ENCODE measurements at regions not wholly inside any gene's neighbourhood (a gene's known extent, or its start where the extent isn't known, plus 50 kb on each side); places are given as distances from the start of the nearest gene placed in this dataset.

DNA sequence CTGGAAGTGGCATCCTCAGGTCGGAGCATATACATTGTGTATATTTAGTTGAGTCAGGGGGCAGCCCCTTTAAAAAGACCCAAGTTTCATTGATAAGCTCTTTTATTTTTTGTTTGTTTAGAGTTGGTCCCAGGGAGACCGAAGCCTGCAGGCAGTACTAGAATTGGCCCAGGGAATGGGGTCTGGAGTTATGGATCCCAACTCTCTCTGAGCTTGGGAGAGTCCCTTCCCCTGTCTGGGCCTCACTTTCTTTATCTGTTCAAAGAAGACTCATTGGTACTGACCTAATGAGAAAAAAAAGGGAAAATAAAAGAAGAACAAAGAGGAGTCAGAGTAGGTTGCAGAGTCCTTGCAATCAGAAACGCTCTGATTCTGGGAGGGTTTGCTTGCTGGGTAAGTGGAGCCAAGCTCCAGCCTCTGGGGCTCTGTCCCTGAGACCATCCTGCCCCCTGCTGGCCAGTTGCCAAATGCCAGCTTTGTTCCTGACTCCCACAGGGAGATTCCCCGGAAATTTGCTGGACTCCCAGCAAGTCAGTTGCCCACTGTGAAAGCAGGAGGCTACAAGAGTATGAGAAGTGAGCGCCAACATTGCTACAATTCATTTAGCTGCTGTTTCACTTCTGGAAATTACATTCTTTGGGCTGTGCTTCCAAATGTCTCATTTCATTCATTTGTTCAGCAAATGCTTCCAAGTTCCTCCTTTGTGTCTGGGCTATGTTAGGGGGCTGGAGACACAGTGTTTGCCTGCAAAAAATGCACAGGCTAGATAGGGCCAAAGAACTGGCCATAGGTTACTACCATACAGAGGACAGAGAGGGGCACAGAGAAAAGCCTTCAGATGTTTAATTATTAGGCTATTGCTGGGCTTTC, 156.2 kb downstream of the MELK start:
- peak; percentile 75 to 89 (median 84) for DNase-seq

DNA sequence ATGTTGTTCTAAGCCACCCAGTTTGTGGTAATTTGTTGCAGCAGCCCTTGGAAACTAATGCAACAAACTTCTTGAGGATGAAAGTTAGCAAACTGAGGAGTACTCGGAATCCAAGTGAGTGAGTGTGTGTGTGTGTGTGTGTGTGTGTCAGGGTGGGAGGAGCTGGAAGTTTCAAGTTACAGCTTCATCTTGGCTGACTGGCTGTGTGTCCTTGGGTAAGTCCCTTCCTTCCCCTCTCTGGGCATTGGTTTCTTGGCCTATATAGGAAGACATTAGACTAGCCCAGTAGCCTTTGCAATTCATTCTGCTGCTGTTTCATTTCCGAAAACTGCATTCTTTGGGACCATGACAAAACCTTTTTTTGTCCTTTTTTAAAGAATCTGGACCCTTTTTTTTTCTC, 157.2 kb downstream of the MELK start:
- no peak for DNase-seq

DNA sequence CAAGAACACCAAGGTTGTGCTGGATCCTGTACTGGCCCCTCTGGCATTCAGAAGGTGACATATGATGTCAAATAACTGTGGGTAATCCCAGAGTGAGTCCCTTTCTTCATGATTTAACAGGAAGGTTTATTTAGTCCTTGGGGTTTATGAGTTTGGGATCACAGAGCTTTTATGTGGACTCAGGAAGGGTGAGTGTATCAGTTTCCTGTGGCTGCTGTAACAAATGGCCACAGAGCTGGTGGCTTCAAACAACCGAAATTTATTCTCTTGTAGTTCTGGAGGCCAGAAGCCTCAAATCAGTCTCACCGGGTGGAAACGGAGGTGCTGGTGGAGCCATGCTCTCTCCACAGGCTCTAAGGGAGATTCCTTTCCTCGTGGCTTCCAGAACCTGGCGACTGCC, 157.7 kb downstream of the MELK start:
- no peak for DNase-seq

DNA sequence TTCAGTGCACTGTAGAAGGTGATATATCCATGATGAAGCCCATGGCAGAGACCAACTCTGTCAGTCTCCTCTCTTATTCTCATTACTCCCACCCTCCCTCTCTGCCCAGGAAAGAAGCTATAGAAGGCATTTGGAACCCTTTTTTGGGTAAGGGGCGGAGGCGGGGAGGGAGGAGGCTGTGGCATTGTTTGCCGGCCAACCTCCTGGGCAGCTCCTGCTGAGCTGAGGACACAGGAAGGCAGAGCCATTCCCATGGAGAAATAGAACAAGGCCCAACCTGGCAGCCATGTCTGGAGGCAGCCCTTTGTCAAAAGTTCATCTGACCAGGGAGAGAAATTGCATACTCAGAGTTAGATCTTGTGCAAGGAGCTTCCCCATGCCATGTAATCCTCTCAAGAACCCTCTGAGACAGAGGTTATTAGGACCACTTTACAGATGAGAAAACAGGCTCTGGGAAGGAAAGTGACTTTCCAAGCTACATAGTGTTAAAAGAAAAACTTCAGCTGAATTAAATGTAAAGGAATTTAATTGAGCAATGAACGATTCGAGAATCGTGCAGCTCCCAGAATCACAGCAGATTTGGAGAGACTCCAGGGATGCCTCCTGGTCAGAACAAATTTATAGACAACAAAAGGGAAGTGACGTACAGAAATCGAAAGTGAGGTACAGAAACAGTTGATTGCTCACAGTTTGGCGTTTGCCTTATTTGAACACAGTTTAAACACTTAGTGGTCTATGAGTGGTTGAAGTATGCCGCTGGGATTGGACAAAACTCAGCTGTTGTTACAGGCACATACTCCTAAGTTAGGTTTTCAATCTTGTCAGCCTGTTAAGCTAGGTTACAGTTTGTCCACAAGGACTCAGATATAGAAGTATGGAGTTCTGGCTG, 158.6 kb downstream of the MELK start:
- DNase-seq = peak; percentile 34 to 61 (median 39)

DNA sequence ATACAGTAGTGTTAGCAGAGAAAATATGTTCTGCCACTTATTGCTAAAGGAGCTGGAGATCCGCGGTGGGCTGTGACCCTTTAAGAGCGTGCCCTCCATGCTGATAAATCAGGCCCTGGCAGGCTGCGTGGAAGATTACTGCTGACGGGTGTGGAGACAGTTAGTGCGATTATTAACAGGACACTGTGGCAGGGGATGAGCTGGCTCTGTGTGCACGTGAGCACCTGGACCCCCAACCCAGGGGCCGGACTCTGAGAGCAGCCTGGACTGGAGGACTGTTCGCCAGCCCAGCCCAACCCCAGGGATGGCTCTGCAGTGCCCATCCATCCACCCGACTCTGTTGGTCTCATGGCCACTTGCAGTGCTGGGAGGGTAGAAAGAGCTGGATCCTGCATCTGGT, 162.0 kb downstream of the MELK start:
- no peak for DNase-seq

DNA sequence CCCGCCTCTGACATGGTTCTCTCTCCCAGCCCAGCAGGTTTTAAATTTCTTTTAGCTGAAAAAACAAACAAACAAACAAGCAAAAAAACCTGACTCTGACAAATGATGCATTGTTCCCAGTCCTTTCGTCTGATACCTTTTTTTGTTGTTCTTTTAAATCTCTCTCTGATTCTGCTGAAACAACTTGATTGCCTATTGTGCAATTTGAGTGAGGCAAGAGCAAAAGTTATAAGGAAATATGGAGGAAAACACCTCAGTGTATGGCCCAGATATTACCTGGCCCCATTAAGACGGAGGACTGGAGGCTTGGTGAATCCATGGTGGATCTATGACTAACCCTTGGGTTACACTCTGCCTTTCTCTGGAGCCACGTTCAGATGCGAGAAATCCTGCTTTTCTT, 164.0 kb downstream of the MELK start:
- DNase-seq = no peak

DNA sequence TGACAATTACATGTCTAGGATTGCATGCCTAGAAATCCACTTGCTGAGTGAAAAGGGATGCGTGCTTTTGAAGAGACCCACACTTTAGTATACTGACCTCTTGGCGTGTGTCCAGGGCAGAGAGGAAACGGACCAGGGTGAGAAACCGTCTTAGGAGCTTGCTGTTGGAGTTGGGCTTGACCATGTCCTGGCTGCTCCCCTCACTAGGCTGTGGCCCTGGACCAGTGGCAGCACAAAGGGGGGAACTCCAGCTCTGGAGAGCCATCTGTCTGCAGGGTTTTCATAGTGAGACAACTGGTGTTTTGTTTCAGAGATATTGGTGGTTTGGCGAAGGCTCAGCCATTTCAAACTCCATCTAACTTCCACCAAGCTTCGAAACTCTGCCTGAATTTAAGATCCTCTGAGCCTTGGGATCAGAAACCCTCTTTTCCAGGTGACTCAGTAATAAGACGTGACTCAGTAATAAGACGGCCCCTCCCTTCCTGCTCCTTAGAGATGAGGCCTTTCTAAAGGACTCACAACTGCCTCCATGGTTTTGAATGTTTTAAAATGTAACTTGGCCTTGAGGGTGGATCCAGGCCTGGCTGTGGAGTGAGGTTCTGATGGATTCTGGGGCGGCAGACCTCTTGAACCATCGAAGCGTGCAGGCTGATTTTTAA, 165.8 kb downstream of the MELK start:
- DNase-seq = no peak

DNA sequence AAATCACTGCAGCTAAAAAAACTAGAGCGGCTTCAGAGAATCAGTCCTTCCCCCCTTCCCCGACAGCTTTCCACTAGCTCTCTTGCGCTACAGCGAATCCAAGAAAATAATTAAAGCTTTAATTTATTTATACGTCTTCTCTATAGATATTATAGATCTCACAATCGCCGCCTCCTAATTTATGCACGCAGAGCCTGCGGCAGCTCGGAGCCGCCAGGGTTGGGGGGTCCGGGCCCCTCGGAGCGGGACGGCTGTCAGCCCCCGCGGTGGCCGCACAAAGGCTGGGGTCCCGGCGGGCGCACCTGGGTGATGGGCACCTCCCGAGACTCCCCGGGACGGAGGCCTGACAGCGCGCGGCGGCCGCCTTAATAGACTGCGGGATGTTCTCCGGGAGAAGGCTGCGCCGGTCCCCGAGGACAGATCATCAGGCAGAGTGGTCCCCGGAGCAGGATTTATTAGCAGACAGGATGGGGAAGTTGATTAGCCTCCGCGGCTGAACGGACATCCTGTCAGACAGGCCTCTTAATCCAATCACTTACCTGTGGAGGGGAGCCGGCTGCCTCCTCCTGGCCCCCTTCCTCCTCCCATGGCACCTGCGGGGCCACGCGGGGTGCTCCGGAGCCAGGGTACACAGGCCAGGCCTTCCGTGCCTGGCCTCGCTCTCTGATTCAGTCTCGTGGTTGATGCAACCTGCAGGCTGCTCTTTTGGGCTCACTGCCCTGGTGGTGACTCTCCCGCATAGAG, 166.8 kb downstream of the MELK start:
- DNase-seq = no peak

DNA sequence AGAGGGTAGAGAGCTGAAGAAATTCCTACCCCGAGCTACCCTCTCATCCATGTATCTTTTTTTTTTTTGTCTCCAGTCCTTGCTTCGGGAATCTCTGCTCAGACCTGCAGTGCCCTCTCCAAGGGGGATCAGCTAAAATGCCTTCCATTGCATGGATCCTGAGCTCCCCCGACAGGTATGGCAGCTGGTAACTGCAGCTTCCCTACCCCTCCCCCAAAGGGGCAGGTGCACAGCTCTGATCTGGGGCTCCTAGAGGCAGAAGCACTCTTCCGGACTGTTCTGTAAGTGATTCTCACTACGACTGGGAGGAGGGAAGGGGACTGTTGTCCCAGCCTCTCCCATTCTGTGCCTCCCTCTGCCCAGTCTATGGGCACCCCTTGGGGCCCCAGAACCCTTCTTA, 169.6 kb downstream of the MELK start:
- DNase-seq = no peak

DNA sequence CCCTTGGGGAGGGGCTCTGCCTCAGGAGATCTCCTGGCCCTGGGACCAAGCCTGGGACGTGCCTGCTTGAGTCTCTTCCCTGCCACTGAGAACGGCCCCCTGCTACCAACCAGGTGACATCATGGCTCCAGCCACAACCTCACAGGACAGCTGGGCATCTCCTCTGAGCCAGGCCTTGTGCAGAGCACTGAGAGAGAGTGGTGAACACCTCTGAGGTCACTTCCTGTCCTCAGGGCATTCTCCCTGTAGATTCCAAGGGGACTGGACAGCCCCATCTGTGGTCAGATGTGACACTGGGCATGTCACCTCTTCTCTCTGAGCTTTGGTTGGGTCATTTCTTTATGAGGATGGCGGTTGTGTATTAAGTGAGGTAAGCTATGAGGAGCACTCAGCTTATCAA, 172.0 kb downstream of the MELK start:
- no peak for DNase-seq

DNA sequence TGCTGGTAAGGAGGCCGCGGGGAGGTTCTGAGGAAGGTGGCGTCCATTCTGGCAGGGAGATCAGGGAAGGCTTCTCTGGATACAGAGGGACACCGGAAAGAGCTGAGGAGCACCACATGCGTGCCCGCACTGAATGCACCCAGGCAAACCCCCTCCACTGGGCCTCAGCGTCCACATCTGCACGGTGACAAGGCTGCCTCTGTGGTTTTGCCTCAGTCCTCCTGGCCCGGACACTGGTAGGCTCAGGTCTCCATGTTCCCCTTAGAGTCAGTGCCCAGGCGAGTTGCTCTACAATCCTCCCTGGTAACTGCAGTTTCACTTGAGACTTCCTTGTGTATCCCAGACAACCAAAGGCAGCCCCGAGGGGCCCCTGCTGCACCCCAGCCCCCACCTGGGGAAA, 173.3 kb downstream of the MELK start:
- no peak for DNase-seq

DNA sequence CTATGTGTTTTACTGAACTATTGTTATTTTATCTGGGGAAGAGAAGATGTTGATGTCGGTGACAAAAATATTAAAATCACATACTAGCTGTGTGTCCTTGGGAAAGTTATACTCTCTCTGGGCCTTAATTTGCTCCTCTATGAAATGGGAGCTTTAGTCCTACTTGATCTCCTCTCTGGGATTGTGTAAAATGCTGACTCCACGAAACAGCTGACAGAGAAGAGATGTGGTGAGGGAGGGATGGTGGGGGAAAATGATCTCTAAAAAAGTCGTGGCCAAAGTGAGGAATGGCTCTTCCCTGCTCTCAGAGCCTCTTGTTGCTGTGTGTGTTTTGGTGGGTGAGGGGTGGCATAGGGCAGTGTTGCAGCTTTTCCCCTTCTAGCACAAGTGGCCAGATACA, 173.7 kb downstream of the MELK start:
- DNase-seq = no peak

DNA sequence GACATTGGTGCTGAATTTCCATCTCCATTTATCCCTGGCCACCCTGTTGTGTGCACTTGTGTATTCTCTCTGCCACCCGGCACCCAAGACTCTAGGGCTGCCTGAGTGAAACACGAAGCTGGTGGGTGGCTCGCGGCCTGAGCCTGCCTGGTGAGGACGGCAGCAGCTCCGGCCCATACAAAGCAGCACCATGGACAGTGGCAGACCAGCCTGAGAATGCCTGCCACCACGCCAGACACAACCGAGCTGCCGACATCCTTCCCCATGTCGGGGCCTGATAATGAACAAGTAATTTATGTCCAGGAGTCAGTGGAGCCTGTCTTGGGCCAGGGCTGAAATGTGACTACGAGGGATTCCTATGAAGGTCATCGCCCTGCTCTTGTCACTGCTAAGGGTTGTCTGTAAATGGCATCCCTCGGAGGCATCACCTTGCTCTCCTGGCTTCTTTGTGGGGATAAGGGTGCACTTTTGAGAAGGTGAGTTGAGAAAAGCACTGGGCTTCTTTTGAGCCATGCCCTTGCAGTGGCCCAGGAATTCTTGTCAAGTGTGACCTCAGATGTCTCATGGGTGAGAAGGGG, 175.7 kb downstream of the MELK start:
- DNase-seq = peak; percentile 29 to 71 (median 56)

DNA sequence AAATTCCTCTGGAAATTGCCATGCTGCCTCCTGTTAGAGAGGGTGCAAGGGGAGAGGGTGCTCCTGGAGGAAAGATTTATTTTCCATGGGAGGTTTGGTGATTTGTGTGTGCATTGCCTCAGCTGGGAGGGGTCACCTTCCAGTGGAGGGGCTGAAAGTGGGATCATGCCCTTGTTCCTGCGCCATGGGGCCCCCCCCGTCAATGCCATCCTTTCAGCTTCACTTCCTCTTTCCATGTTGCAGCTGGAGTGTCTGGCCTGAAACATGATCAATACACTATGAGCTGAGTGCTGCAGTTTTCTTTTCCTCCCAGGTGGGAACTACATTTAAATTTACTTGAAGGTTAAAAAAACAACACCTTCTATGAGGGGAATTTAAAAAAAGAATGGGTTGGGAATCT, 176.8 kb downstream of the MELK start:
- no peak for DNase-seq

DNA sequence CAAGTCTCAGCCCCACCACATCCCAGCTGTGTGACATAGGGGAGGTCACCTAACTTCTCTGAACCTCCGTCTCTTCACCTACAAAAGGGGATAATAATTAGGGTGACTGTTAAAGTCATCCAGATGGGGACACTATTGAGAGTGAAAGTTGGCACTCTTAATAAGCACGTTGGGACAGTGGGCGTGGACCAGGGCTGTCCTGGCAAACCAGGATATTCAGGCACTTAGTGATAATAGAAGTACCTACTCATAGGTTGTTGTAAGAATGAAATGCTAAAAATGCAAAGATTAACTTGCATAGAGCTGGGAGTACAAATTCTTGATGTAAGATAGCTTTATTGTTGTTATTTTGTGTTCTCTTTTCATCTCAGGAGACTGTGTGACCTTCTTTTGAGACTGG, 177.9 kb downstream of the MELK start:
- DNase-seq = no peak

DNA sequence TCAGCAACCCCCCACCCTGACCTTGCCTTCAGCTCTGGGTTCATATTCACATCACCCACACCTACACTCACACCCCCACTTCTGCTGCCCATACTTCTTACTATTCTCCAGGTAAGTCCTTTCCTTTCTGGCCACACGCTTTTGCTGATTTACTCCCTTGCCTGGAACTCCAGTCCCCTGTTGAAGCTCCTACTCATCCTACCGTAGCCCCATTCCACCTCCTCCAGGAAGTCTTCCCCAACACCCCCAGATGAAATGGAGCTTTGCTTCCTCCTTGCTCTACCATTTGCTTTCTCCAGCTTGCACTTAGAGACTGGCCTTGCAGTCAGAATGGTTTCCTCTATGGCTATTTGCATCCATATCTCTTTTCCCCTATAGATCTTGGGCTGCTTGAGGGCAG, 182.3 kb downstream of the MELK start:
- no peak for DNase-seq

DNA sequence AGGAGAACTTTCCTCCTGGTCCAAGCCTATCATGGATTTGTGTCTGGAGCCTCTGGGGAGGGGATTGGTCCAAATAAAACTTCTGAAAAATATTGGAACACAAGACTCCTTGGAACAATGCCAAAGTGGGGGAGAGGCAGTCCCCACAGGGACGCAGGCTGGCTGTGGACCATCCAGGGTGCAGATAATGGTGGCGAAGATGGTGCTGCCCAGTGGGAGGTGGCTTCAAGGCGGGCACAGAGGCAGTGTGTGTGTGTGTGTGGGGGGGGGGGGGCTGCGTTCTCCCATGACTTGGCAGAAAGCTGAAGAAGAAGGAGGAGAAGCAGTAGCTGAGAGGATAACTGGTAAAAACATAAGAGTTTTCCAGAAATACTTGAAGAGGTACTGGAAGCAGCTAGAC, 186.4 kb downstream of the MELK start:
- DNase-seq = no peak

DNA sequence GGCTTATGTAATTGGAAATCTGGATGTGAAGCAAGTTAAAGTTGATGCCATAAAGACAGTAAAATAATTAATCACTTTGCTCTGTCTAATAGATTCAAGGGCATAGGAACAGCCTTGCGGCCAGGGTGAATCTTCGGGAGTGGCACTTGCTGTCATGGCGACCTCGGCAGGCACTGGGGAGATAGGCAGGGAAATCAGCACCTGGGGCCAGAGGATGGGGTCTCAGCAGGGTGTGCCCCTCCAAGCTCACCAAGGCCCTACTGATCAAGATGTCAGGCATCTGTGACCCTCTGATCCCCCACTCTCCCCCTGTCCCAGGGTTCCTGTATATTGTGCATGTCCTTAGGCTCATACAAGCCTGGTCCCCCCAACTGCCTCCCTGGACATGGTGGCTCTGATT, 187.3 kb downstream of the MELK start:
- DNase-seq = no peak

DNA sequence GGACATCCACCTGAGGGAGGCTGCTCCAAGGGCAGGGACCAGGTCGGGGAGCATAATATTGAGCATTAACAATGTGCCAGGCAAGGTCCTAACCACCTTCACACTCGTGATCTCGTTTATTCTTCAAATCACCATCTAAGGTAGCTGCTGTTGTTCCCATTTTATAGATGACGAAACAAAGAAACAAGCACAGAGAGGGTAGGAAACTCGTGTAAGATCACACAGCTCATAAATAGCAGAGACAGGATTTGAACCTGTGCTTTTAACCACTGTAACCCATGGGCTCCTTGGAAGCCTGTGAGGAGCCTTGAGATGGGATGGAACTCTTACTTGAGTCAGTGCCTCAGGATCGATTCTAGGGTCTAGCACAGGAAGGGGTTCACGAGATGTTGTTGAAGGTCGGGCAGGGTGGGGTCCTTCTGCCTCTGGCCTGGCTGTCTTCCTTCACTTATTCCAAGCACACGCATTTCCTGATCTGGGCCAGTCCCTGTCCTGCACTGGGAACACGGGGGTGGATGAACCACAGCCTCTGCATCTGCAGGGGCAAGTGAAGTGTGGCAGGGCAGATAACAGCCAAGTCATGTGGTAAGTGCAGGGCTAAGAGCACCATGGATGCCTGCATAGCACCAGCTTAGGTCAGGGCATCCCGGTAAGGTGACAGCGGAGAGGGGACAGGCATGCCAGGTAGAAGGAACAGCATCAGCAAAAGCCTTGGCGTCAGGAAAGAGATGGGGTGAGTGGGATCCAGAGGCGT, 188.1 kb downstream of the MELK start:
- DNase-seq = no peak

DNA sequence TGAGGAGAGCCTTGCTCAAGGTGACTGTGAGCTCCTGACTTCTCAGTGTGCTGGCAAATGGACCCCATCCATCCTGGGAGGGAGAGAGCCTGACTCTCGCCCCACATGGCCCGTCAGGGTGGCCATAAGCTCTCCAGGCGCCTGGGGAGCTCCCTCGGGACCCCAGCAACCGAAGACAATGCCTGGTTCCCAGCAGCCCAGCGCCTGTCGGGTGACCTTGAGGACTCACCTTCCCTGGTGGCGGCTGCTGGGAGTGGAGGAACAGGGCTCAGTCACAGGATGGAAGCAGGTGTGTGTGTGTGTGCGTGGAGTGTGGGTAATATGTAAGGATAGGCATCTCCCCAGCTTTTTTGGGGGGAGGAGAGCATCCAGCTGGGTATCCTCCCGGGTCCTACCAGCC, 190.3 kb downstream of the MELK start:
- no peak for DNase-seq

DNA sequence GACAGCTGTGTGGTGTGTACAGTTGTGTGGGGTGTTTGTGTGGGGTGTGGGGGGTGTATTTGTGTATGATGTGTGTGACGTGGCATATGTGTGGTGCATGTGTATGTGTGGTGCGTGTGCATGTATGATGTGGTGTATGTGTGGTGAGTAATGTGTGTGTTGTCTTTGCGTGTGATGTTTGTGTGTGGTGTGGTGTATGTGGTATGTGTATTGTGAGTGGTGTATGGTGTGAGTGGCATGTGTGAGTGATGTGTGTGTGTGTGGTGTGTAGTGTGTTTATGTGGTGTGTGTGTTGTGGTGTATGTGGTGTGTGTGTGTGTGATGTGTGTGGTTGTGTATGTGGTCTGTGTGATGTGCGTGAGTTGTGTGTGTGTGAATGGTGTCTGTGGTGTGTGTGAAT, 191.1 kb downstream of the MELK start:
- no peak for DNase-seq

All from suppressor macrophage (primary cell).